Vagina (tissue), 2 donors: ENCODE measurements at regions not wholly inside any gene's neighbourhood (a gene's known extent, or its start where the extent isn't known, plus 50 kb on each side); places are given as distances from the start of the nearest gene placed in this dataset.

Experiments
- CTCF ChIP-seq, 3 experiments: fragments of 450-650 bp in 2 of 3; fragments of 200-600 bp in 1 of 3; sonication (generic) in 1 of 3; IDR thresholded peaks; one replicate each; pipeline ENCODE4 v1.5.1; 2017 to 2019; ENCODE audit warnings: antibody characterized with exemption in 3 of 3, mild to moderate bottlenecking in 2 of 3, moderate library complexity in 2 of 3
- POLR2A ChIP-seq, 2 donors: fragments of 450-650 bp; IDR thresholded peaks; one replicate each; pipeline ENCODE4 v1.6.1; 2017; ENCODE audit warnings: antibody characterized with exemption in 2 of 2, mild to moderate bottlenecking in 2 of 2, moderate library complexity in 2 of 2
- POLR2AphosphoS5 ChIP-seq, 2 donors: sonication (generic); formaldehyde crosslinking; IDR thresholded peaks; one replicate each; pipeline ENCODE4 v1.9.0; 2017; ENCODE audit warnings: antibody characterized with exemption in 2 of 2, mild to moderate bottlenecking in 2 of 2, low read depth in 1 of 2; ENCODE audit not compliant: insufficient read depth in 1 of 2

GRCh38 chr17:13405807-13406206 is 195.9 kb downstream of the HS3ST3A1 start:
- no peak for TF ChIP-seq POLR2A (IDR thresholded peaks at IDR 0.05)
- TF ChIP-seq CTCF (IDR thresholded peaks at IDR 0.05), result no peak
- no peak for TF ChIP-seq POLR2AphosphoS5 (IDR thresholded peaks at IDR 0.05; ENCODE audit: insufficient read depth in 1 of 2, low read depth in 1 of 2)
